ENCODE measurements at regions not wholly inside any gene's neighbourhood (a gene's known extent, or its start where the extent isn't known, plus 50 kb on each side); places are given as distances from the start of the nearest gene placed in this dataset.

DNA sequence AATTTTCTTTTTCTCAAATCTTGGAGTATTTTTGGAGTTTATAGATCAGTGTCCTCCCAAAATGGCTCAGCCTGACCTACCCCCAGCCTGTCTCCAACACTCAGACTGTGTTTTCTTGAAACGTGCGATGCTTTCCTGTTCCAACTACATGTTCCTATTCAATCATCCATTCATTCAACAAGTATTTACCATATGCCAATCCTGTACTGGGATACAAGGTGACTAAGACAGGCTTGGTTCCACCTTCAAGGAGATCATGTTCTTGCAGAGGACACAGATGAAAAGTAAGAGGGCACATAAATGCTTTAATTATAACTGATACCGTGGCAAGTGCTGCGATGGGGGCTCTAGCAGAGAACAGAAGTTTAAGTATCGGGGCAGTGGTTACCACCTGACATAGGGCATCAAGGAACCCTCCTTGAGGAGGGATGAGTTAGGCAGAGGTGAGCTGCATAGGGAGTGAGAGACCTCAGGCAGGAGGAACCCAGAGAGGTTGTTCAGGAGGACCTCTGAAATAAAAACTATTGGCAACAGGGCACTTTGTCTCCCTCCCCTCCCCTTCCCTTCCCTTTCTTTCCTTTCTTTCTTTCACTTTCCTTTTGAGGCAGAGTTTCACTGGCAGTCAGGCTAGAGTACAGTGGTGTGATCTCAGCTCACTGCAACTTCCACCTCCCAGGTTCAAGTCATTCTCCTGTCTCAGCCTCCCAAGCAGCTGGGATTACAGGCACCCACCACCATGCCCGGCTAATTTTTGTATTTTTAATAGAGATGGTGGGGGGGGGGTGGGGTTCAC lies 469.0 kb downstream of the EPHA4 start:
- DNase-seq (ENCODE audit: low spot score): no peak

DNA sequence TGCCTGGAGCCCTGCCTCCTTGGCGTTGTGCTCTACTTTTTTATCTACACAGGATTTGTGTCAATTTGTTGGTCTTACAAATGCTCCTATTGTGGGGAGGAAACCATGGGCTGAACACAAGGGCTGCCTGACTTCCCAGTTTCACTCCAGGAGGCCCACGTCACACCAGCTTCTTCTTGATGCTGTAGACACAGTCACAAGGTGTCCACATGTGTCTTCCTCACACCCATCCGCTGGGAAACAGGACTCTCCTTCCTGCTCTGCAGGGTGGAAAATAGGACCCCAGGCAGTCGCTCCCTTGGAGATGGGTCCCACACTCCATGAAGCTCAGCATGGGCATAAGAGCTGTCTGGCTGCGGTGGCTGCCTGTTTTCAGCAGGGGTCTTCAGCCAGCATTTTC lies 468.2 kb downstream of the EPHA4 start:
- DNase-seq (ENCODE audit: low spot score): no peak

DNA sequence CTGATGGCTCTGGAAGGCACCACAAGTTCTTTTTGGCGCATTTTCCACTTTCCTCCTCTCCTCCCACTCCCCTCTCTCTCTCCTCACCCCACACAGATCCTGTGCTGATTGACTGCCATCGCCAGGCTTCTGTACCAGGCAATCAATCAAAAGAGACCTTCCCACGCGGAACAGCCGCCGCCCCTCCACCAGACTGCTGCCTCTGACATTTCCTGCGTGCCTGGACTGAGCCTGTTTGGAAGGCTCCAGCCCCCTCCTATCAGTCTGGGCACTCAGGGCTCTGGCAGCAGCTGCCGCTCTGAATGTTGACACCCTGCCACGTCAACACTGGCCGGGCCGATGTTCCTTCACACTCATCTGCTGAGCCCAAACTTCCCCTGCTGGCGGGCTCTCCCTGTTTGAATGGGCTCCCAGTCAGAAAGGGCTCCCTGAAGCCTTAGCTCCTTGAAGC lies 467.7 kb downstream of the EPHA4 start:
- DNase-seq (ENCODE audit: low spot score): peak; percentile 23

DNA sequence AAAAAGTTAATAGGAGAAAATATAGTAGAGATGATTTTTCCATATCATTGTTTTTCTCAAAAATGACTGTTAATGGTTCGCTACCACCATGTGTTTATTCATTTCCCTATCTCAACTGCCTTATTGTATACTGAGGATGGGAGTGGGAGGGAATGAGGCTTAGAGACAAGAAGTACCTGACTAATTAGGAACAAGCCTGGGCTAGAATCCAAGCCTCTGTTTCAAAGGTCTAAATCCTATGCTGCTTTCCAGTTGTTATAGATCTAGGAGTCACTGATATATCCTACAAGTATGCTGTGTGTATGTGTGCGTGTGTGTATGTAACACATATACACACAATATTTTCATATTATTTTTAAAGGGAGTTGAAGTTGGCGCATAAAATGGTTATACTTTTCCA lies 465.9 kb downstream of the EPHA4 start:
- no peak for DNase-seq (ENCODE audit: low spot score)

DNA sequence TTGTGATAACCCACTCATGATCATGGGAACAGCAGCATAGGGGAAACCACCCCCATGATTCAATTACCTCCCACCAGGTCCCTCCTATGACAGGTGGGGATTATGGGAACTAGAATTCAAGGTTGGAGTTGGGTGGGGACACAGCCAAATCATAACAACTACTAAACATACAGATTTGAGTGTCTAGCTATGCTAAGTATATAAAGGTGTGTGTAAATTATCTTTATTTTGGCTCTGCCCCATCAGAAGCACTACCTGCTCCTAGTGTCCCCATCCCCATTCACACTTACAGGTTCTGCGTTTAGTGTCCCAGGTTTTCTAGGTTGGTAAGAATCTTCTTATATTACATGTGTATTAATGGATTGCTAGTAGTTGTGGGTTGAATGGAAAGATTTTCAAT lies 464.7 kb downstream of the EPHA4 start:
- DNase-seq (ENCODE audit: low spot score): no peak

DNA sequence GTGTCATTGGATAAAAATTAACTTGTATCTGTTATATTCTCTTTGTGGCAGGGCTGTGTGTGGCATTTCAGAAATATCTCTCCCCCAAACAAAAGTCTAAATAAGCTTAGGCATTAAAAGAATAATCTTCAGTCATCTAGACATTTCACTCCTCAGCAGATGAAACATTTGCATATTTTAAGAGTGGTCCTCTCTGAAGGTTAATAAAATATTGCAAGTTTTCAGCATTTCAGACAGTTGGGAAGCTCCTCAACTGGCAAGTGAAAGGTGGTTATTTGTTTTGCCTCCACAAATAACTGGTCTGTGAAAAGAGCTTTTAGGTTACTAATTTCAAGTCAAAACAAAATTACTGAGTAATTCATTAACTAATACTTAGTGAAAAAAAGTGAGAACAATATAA lies 462.6 kb downstream of the EPHA4 start:
- no peak for DNase-seq (ENCODE audit: low spot score)

DNA sequence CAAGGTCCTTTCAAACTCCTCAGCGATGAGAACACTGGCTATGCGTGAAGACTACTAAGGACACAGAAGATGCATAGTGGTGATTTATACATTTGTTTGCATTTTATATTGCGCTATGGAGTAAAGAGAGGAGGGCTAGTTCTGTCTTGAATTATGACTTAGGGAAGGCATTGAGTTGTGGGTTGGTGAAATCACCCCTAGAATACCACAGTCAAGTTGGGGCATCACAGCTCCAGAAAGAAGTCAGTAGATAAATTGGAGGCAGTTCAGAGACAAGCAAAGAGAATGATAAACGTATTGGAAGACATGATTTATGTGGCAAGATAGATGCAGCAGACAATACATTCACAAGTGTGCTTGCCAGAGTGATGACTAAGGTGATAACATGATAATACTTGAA lies 460.4 kb downstream of the EPHA4 start:
- no peak for DNase-seq (ENCODE audit: low spot score)

DNA sequence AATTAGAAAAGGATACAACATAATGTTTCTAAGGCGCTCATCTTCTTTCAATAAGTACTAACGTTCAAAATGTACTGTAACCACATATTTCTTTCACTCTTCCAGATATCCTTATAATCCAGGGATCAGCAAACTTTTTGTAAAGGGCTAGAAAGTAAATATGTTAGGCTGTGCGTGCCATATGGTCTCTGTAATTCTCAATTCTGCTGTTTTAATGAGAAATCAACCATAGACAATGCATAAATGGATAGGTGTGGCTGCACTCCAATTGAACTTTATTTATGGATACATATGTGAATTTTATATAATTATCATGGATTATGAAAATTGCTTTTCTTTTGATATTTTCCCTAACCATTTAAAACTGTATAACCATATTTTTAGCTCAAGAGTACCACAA lies 459.4 kb downstream of the EPHA4 start:
- no peak for DNase-seq (ENCODE audit: low spot score)

DNA sequence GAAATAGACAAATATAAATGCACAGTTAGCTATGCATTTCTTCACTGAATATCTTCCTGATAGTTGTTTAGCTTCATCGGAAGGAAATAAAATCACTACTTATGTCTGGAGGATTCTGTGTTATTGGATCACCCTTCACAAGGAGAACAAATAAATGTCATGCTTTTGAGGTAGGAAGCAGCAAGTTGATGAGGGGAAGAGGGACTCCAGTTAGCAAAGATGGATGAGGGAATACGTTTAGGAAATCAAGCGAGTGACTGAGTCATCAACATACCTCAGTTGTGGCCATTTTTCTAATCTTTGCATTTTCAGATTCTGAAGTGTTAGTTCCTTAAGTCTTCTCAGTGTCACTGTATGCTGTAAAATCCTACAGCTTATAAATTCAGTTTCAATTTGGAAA lies 456.2 kb downstream of the EPHA4 start:
- DNase-seq (ENCODE audit: low spot score): no peak

DNA sequence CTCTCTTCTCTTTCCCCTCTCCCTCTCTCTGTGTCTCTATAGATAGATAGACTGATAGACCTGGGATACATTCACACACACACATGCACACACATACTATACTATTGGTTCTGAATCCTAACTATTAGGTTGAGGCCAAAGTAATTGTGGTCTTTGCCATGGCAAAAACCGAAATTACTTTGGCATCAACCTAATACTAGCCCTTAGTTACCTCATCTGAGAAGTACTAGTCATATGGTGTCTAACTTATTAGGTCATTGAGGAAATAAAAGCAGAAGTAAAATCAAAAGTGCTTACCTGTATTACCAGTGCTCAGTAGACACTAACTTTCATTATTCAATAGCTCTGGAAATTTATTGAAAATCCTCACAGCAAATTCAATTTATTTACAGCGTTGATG lies 451.5 kb downstream of the EPHA4 start:
- no peak for DNase-seq (ENCODE audit: low spot score)

DNA sequence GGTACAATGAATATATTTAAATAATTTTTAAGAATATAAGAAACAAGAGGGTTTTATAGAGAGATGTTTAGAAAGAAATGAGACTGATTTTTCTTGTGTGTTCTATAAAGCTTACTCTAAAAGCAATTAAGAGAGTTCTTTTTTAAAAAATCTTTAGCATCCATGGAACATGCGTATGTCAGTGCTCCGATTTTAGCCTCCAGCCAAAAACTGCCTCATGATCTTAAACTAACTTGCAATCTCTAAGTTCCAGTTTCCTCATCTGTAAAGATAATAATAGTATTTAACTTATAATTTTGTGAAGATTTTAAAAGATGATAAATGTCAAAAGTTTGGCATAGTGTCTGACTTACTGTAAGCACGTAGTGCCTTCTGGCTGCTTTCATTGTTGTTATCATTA lies 448.7 kb downstream of the EPHA4 start:
- no peak for DNase-seq (ENCODE audit: low spot score)

DNA sequence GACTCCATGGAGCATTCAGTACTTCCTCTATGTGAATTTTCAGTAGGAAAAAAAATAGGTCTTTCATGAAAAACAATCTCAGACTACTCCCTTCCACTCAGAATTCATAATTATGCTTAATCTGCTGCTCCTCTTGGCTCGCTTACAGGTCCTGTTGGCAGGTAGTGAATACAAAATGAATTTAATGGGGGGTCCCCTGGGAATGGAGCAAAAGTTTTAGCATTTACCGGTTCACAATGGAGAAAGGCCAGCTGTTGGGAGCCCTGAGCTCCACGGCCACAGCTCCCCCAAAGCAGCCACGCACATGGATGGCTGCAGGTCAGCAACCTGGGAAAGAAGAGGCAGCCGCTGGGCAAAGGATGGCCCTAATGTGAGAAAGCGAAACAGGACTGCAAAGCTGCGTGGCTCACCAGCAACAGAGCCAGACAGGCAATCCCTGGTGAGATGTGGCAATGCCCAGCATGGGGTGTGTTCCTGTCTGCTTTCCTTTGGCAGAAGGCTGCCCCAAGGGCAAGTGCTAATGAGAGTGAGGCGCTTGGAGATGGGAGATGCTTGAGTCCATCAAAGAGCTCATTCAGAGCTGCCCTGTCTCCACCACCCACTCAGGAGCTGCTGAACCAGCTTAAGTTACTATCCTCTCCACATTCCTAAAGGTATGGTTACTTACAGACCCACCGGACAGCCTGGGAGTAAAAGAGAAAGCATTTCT lies 447.4 kb downstream of the EPHA4 start:
- no peak for DNase-seq (ENCODE audit: low spot score)

DNA sequence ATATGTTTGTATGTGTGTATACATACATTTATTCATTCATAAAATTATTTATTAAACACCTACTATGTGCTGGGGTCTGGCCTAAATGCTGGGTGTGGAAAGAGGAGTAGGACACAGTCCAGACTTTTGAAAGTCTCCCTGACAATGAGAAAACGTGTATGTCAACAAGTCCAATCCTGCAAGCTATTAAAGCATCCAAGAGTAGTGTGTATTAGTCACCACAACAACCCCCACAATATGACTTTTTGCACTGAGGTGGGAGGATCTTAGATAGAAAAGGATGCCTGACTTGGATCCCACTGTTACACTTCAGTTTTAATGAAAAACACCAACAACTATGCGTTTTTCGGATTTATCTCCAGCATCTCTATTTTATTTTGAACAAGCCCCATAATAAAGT lies 446.4 kb downstream of the EPHA4 start:
- no peak for DNase-seq (ENCODE audit: low spot score)

DNA sequence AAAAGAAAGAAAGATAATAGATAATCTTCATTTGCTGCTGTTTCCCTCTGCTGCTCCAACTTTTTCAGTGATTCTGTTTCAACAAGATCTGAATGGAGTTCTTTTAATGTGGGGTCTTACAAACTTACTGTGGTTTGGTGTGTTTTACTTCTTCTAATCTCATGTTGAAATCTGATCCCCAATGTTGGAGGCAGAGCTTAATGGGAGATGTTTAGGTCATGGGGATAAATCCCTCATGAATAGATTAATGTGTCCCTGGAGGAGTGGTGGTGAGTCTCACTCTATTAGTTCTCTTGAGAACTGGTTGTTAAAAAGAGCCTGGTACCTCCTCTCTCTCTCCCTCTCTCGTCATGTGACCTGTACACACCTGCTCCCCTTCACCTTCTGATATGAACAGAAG lies 442.4 kb downstream of the EPHA4 start:
- no peak for DNase-seq (ENCODE audit: low spot score)

DNA sequence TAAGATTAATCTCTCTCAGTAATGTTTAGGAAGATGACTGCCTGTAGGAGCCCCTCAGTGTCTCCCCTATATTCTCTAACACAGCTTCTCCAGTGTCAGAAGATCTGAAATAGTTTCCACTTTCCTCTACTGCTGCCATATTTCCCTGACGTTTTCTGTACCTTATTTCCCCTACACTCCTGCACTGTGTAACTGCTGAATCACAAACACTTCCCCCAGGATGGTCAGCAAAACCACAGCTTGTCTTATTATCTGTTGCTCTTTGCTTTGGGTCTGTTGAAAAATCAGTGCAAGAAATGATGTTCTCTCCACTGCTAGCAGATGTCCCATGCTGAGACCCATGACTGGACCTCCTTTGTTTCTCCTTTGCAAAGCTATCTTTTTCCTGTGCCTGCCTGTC lies 441.7 kb downstream of the EPHA4 start:
- DNase-seq (ENCODE audit: low spot score): no peak

DNA sequence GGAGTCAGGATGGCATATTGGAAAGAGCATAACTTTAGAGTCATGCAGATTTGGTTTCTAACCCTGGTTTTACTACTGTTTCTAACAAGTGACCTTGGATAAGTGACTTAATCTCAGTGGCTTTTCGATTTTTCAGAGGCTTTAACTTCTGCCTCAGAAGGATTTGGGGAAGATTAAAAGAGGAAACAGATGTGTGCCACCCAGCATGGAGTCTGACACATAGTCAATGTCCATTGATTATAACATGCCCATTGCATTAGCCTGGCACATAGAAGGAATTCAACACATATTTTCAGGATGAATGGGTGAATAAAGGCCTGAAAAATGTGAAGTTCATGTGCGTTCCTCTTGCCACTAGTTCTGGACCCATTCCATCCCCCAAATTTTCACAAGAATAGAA lies 438.2 kb downstream of the EPHA4 start:
- DNase-seq (ENCODE audit: low spot score): peak; percentile 4

DNA sequence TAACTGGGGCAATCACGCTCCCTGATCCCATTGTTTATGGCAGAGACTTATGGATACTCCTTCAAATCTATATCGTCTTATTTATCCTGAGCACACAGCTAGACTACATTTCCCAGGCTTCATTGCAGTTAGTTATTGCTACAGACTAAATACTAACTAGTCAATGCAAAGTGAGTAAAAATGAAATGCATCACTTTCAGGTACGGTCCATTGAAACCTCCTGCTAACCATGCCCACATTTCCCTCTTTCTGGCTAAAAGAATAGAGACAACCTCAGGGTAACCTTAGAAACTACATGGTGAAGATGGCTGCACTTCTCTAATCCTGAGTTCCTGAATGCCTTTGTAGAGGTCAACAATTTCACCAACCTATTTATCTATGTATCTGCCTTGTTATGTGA lies 437.4 kb downstream of the EPHA4 start:
- no peak for DNase-seq (ENCODE audit: low spot score)

DNA sequence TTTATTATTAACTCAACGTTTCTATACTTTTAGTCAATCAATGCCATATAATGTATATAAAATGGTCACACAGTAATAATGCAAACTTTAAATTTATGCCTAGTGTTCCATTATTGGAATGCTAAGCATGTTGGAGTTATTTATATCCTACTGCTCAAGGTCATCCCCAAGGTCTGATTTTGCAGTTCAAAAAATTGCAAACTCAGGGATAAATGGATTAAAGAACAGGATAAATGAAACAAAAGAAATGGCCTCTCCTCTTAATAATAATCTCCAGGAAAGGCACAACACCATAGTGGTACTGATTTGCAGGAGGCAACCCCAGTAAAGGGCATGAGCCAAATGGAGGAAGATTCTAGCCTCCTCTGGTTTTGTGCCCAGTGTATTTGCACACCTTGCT lies 436.4 kb downstream of the EPHA4 start:
- no peak for DNase-seq (ENCODE audit: low spot score)

DNA sequence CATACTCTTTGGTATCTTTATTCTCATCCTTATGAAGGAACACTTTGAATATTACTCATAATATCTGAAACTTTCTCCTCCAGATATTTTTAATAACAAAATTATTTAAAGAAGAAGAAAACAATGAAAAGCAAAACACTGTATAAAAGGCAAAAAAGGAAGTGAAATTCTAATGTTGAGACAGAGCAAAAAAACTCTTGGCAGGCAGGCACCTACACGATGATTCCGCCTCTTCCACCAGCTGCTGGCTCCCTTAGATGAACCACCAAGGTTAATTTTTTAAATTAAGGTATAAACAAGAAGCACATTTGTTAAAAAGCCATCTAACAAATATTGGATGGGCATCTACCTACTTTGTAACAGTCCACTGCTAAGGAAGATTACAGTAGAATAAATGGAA lies 434.7 kb downstream of the EPHA4 start:
- DNase-seq (ENCODE audit: low spot score): no peak

DNA sequence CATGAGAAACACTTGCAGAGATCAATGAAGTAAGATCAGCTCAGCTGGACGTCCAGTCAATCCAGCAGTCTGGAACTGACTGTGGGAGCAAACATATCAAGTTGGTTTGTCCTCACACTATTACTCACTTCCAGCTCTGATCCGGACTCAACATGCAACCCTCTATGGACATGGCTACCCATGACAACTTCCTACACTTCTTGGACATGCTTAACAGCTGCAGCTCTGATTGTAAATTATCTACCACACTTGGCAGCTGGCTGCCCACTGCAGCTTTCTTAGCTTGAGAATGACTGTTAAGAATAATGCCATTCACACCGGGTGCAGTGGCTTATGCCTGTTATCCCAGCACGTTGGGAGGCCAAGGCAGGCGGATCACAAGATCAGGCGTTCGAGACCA lies 429.8 kb downstream of the EPHA4 start:
- no peak for DNase-seq (ENCODE audit: low spot score)

DNA sequence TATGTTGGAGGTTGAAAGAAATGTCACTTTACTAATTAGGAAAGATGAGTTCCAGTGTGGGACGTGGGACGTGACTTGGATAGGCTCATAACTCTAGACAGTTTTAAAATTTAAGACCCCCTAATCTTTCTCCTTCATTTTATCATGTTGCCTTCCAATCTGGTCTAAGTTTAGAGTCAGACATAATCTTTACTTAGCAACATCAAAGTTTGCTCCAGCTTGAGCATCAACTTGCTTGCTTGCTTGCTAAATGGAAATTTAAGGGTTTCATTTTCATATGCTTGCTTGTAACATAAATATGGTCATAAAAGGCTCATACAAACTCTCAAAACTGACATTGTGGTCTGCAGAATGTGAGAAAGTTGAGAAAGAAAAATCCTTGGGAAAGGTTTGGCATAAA lies 428.9 kb downstream of the EPHA4 start:
- no peak for DNase-seq (ENCODE audit: low spot score)

DNA sequence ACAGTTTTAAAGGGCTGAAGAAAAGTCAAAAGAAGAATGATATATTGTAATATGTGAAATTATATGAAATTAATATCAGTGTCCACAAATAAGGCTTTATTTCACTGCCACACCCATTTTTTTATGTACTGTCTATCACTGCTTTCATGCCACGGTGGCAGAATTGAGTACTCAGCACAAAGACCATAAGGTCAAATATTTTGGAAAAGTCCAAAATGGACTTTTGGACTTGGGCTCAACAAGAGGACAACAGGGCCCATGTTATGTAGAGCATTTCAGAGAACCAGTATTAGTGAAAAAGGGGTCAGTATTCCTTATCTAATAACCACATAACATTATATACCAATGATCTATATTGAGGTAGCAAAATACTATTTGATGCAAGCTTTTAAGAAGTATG lies 427.2 kb downstream of the EPHA4 start:
- DNase-seq (ENCODE audit: low spot score): no peak

DNA sequence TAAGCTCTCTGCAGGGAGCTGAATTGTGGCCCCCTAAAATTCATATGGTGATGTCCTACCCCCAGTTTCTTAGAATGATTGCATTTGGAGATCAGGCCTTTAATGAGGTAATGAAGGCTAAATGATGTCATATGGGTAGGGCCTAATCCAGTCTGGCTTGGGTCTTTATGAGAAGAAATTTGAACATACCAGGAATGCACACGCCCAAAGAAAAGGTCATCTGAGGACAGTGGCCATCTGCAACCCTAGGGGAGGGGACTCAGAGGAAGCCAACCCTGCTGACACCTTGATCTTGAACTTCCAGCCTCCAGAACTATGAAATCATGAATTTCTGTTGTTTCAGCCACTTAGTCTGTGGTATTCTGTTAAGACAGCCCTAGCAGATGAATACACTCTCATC lies 426.7 kb downstream of the EPHA4 start:
- no peak for DNase-seq (ENCODE audit: low spot score)

DNA sequence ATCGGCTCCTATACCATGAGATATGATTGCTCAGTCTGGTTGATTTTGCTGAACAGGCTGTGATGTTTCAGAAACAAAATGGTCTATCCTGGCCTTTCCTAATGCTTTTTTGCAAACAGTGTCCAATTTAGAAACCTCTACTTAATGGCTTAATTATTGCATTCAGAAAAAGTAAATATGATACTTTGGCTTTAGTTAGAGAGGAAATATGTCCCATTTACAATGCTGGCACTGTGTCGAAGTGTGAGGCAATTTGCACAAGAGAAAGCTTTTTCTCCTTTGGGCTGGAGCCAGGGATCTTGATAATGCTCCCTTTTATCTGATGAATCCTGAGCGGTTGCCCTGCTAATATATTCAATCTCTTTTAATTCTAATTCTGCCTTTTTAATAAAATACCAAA lies 418.9 kb downstream of the EPHA4 start:
- no peak for DNase-seq (ENCODE audit: low spot score)

Measured in AG08396 (cell line).